GM12878 (cell line): ENCODE measurements at regions not wholly inside any gene's neighbourhood (a gene's known extent, or its start where the extent isn't known, plus 50 kb on each side); places are given as distances from the start of the nearest gene placed in this dataset.

ENCODE experiments used
- ATAC-seq: fragments of 200-7000 bp; cut with Tn5 transposase; 3 replicates; pipeline ENCODE4 v1.9.1; 2020; ENCODE audit warnings: mild to moderate bottlenecking, moderate library complexity
- BruUV-seq: library from RNA; stranded (reverse); fragments of 400-500 nt; replicated peaks from 2 replicates; lab custom pipeline; 2021; lab: Mats Ljungman, UMichigan
- CTCF ChIA-PET: fragments of 300-600 bp; sonication (Branson Sonifier 250); formaldehyde crosslinking; extraction: SDS; loops from one replicate; lab custom pipeline; 2021; ENCODE audit warnings: inconsistent platforms; lab: Yijun Ruan, JAX
- POLR2A ChIA-PET: fragments of 350-600 bp; formaldehyde crosslinking; extraction: SDS; loops from one replicate; lab custom pipeline; 2021; ENCODE audit warnings: inconsistent platforms; lab: Charles Lee
- RAD21 ChIA-PET: fragments of 300-600 bp; sonication (Branson Sonifier 250); formaldehyde crosslinking; loops from one replicate; lab custom pipeline; 2023; ENCODE audit warnings: antibody characterized with exemption; ENCODE audit not compliant: unreplicated experiment; lab: Charles Lee
- SMC1A ChIA-PET: fragments of 300-600 bp; sonication (Branson Sonifier 250); formaldehyde crosslinking; loops from one replicate; lab custom pipeline; 2023; ENCODE audit not compliant: unreplicated experiment, uncharacterized antibody; lab: Charles Lee
- DNase-seq: peaks from one replicate; pipeline ENCODE4 v3.0.0-alpha.2; 2011; ENCODE audit warnings: low read depth, low spot score
- FAIRE-seq: peaks from 3 replicates; lab custom pipeline; 2011; peaks lifted over from hg19 to GRCh38; lab: Jason Lieb, UNC
- H2AFZ ChIP-seq: 2 replicates; pipeline ENCODE4 v1.6.0; 2011; ENCODE audit warnings: low read depth, low read length, control low read depth; ENCODE audit not compliant: control insufficient read depth
- H3K27ac ChIP-seq: 2 replicates; pipeline ENCODE4 v1.5.1; 2011; ENCODE audit warnings: control low read depth; ENCODE audit not compliant: control insufficient read depth, insufficient read depth
- H3K27me3 ChIP-seq, 2 experiments: replicated peaks in 1 of 2; 2 replicates each; pipeline versions ENCODE4 v1.6.0 to v1.6.1; 2011; ENCODE audit warnings: low read length in 1 of 2; ENCODE audit not compliant: control insufficient read depth in 2 of 2, insufficient read depth in 2 of 2
- H3K36me3 ChIP-seq, 2 experiments: 2 replicates each; pipeline ENCODE4 v1.5.1; 2011; ENCODE audit warnings: low read length in 1 of 2; ENCODE audit not compliant: control insufficient read depth in 2 of 2, insufficient read depth in 2 of 2
- H3K4me1 ChIP-seq: 2 replicates; pipeline ENCODE4 v1.6.1; 2011; ENCODE audit warnings: mild to moderate bottlenecking, low read length, moderate library complexity, mixed read lengths; ENCODE audit not compliant: control insufficient read depth, insufficient read depth
- H3K4me2 ChIP-seq: 2 replicates; pipeline ENCODE4 v1.6.0; 2011; ENCODE audit warnings: control low read depth; ENCODE audit not compliant: control insufficient read depth, insufficient read depth
- H3K4me3 ChIP-seq: fragments of 200-600 bp; sonication (generic); 2 replicates; pipeline ENCODE4 v1.5.1; 2016
- H3K79me2 ChIP-seq: 2 replicates; pipeline ENCODE4 v1.6.0; 2011; ENCODE audit warnings: low read length; ENCODE audit not compliant: control insufficient read depth, insufficient read depth
- H3K9ac ChIP-seq: 2 replicates; pipeline ENCODE4 v1.8.0; 2011; ENCODE audit warnings: low read length, control low read depth, mixed read lengths; ENCODE audit not compliant: control insufficient read depth, insufficient read depth
- H3K9me3 ChIP-seq: replicated peaks from 3 replicates; pipeline ENCODE4 v1.5.1; 2011; ENCODE audit warnings: mild to moderate bottlenecking, low read length; ENCODE audit not compliant: control insufficient read depth, insufficient read depth
- H4K20me1 ChIP-seq: 2 replicates; pipeline ENCODE4 v1.6.0; 2011; ENCODE audit not compliant: control insufficient read depth, insufficient read depth
- BCL11A ChIP-seq: IDR thresholded peaks from 2 replicates; pipeline ENCODE4 v1.6.1; 2011; ENCODE audit warnings: low read depth, low read length
- ESRRA ChIP-seq: IDR thresholded peaks from 2 replicates; pipeline ENCODE4 v1.6.1; 2012; ENCODE audit warnings: mild to moderate bottlenecking, low read length, improper control_type of control experiment
- HDAC6 ChIP-seq: fragments of 200-600 bp; sonication (generic); IDR thresholded peaks from one replicate; pipeline ENCODE4 v1.8.0; 2017; ENCODE audit warnings: antibody characterized with exemption; ENCODE audit not compliant: unreplicated experiment
- HDGF ChIP-seq: fragments of 450-650 bp; IDR thresholded peaks from 2 replicates; pipeline ENCODE4 v1.6.1; 2016; ENCODE audit warnings: antibody characterized with exemption
- MTA3 ChIP-seq: IDR thresholded peaks from 2 replicates; pipeline ENCODE4 v1.6.1; 2012; ENCODE audit warnings: low read length, inconsistent platforms, borderline replicate concordance
- NBN ChIP-seq: fragments of 450-650 bp; IDR thresholded peaks from 2 replicates; pipeline ENCODE4 v1.6.1; 2016
- NFIC ChIP-seq: IDR thresholded peaks from 2 replicates; pipeline ENCODE4 v1.6.1; 2012; ENCODE audit warnings: low read depth, mild to moderate bottlenecking, inconsistent platforms, low read length, moderate library complexity
- NR2F1 ChIP-seq: fragments of 450-650 bp; conservative IDR thresholded peaks from 2 replicates; pipeline ENCODE4 v1.6.1; 2017; ENCODE audit warnings: mild to moderate bottlenecking
- PBX3 ChIP-seq: IDR thresholded peaks from 2 replicates; pipeline ENCODE4 v1.6.1; 2011; ENCODE audit warnings: mild to moderate bottlenecking, low read depth, low read length, moderate library complexity; ENCODE audit not compliant: insufficient replicate concordance
- RELB ChIP-seq: fragments of 450-650 bp; IDR thresholded peaks from 2 replicates; pipeline ENCODE4 v1.6.1; 2017; ENCODE audit warnings: low read depth, mild to moderate bottlenecking, moderate library complexity
- SPI1 ChIP-seq: IDR thresholded peaks from 2 replicates; pipeline ENCODE4 v1.6.1; 2011; ENCODE audit warnings: low read depth, mild to moderate bottlenecking, low read length, moderate library complexity, borderline replicate concordance; ENCODE audit not compliant: insufficient read depth
- TAF1 ChIP-seq: IDR thresholded peaks from 2 replicates; pipeline ENCODE4 v1.6.1; 2011; ENCODE audit warnings: mild to moderate bottlenecking, low read depth, low read length, borderline replicate concordance
- TARDBP ChIP-seq: IDR thresholded peaks from 2 replicates; pipeline ENCODE4 v1.6.1; 2016; ENCODE audit warnings: borderline replicate concordance
- TBL1XR1 ChIP-seq: IDR thresholded peaks from 2 replicates; pipeline ENCODE4 v1.6.1; 2012; ENCODE audit warnings: low read depth, low read length, improper control_type of control experiment
- ZNF217 ChIP-seq: fragments of 450-650 bp; IDR thresholded peaks from 2 replicates; pipeline ENCODE4 v1.6.1; 2017; ENCODE audit warnings: antibody characterized with exemption, mild to moderate bottlenecking
- ZNF384 ChIP-seq: IDR thresholded peaks from 2 replicates; pipeline ENCODE4 v1.6.1; 2012; ENCODE audit warnings: low read depth, mild to moderate bottlenecking, low read length, improper control_type of control experiment, borderline replicate concordance
- ZNF622 ChIP-seq: fragments of 450-650 bp; IDR thresholded peaks from 2 replicates; pipeline ENCODE4 v1.6.1; 2017; ENCODE audit warnings: mild to moderate bottlenecking, inconsistent platforms
- WGBS: methylation state at CpG from one replicate; pipeline ENCODE4 v1.1.6; 2016; ENCODE audit warnings: low lambda C conversion rate; ENCODE audit not compliant: insufficient replicate concordance, insufficient coverage; ENCODE audit errors: missing lambda C conversion rate; 5-methylcytosine and 5-hydroxymethylcytosine counted together
- in situ Hi-C: fragments of 300-500 bp; cut with MboI; formaldehyde crosslinking; loops from 9 replicates; pipeline ENCODE4 v1.14.3; 2018; ENCODE audit warnings: mixed read lengths
- intact Hi-C: fragments of 100-400 bp; cut with micrococcal nuclease; formaldehyde crosslinking; loops from one replicate; pipeline ENCODE4 v1.14.2; 2022; ENCODE audit not compliant: unreplicated experiment
- TF ChIP-seq, protein P1 (sequence below): fragments of 150-350 bp; IDR thresholded peaks from 2 replicates; pipeline ENCODE4 v1.6.1; 2014; ENCODE audit warnings: mild to moderate bottlenecking, low read depth, low read length
- TF ChIP-seq, protein P2 (sequence below), 3 experiments: IDR thresholded peaks in 2 of 3; conservative IDR thresholded peaks in 1 of 3; 2 replicates each; pipeline ENCODE4 v1.5.1; 2011; ENCODE audit warnings: low read depth in 3 of 3, low read length in 3 of 3, mild to moderate bottlenecking in 3 of 3, control low read depth in 2 of 3, moderate library complexity in 2 of 3, inconsistent platforms in 1 of 3, mixed read lengths in 1 of 3; ENCODE audit not compliant: control insufficient read depth in 2 of 3, insufficient read depth in 1 of 3; ENCODE audit errors: extremely low read depth in 1 of 3

- WGBS = 0% methylated on average over 1 of the region's 1 CpG
- ChIA-PET SMC1A (no interaction called here), RAD21 (no interaction called here)
Observed at GRCh38 chr13:90108547-90108946, 1238.9 kb upstream of the MIR17HG start.

More at GRCh38 chr13:90108547-90108946, 1238.9 kb upstream of the MIR17HG start:
- POLR2A ChIA-PET = no interaction called here
- H3K36me3 ChIP-seq = no peaks in the 10 kb centered on the region
- ATAC-seq (no peak), FAIRE-seq (no peak), DNase-seq (no peak)
- no peaks in the 10 kb centered on the region for H4K20me1 ChIP-seq
- no peak overlapping the region for H3K4me3 ChIP-seq
- H2AFZ ChIP-seq = no peak overlapping the region
- in situ Hi-C loops (no loop called here), intact Hi-C loops (no loop called here)
- no peak overlapping the region for H3K4me2 ChIP-seq
- no peak overlapping the region for H3K27ac ChIP-seq
- no peaks in the 10 kb centered on the region for H3K79me2 ChIP-seq
- TF ChIP-seq TBL1XR1 (no peak), NR2F1 (no peak), ZNF622 (no peak), ZNF384 (no peak), SPI1 (no peak), HDAC6 (no peak), HDGF (no peak), ESRRA (no peak), BCL11A (no peak), ZNF217 (no peak), PBX3 (no peak), NBN (no peak), TARDBP (no peak), MTA3 (no peak), TAF1 (no peak), NFIC (no peak), RELB (no peak)
- TF ChIP-seq, protein P1, sequence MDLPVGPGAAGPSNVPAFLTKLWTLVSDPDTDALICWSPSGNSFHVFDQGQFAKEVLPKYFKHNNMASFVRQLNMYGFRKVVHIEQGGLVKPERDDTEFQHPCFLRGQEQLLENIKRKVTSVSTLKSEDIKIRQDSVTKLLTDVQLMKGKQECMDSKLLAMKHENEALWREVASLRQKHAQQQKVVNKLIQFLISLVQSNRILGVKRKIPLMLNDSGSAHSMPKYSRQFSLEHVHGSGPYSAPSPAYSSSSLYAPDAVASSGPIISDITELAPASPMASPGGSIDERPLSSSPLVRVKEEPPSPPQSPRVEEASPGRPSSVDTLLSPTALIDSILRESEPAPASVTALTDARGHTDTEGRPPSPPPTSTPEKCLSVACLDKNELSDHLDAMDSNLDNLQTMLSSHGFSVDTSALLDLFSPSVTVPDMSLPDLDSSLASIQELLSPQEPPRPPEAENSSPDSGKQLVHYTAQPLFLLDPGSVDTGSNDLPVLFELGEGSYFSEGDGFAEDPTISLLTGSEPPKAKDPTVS = no peak
- TF ChIP-seq, protein P2, sequence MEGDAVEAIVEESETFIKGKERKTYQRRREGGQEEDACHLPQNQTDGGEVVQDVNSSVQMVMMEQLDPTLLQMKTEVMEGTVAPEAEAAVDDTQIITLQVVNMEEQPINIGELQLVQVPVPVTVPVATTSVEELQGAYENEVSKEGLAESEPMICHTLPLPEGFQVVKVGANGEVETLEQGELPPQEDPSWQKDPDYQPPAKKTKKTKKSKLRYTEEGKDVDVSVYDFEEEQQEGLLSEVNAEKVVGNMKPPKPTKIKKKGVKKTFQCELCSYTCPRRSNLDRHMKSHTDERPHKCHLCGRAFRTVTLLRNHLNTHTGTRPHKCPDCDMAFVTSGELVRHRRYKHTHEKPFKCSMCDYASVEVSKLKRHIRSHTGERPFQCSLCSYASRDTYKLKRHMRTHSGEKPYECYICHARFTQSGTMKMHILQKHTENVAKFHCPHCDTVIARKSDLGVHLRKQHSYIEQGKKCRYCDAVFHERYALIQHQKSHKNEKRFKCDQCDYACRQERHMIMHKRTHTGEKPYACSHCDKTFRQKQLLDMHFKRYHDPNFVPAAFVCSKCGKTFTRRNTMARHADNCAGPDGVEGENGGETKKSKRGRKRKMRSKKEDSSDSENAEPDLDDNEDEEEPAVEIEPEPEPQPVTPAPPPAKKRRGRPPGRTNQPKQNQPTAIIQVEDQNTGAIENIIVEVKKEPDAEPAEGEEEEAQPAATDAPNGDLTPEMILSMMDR (IDR thresholded peaks at IDR 0.05 in 2 of 3, conservative IDR thresholded peaks at IDR 0.05 in 1 of 3; ENCODE audit: control insufficient read depth in 2 of 3, extremely low read depth in 1 of 3, insufficient read depth in 1 of 3, low read depth in 3 of 3, low read length in 3 of 3) = no peak
- CTCF ChIA-PET = no interaction called here
- no peaks in the 10 kb centered on the region for H3K27me3 ChIP-seq
- H3K9ac ChIP-seq = no peak overlapping the region
- H3K4me1 ChIP-seq = no peaks in the 10 kb centered on the region
- no TSS peak for BruUV-seq
- H3K9me3 ChIP-seq = no peaks in the 10 kb centered on the region
